NCI-H524 (cell line): ENCODE measurements at regions not wholly inside any gene's neighbourhood (a gene's known extent, or its start where the extent isn't known, plus 50 kb on each side); places are given as distances from the start of the nearest gene placed in this dataset.
"Not testable (repeated sequence)": the region's sequence is repeated elsewhere in the genome, so short reads cannot be mapped to it uniquely, and the experiment has no call there.

ENCODE experiments used
- DNase-seq, 2 experiments: peaks; one replicate each; lab custom pipeline; 2025; lab: John Stamatoyannopoulos, UW

DNA sequence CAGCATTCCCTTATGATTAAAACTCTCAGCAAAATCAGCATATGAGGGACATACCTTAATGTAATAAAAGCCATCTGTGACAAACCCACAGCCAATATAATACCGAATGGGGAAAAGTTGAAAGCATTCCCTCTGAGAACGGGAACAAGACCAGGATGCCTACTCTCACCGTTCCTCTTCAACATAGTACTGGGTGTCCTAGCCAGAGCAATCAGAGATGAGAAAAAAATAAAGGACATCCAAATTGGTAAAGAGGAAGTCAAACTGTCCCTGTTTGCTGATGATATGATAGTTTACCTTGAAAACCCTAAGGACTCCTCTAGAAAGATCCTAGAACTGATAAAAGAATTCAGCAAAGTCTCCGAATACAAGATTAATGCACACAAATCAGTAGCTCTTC is 141.6 kb upstream of the MAN1A1 start:
- DNase-seq: not testable (repeated sequence)

DNA sequence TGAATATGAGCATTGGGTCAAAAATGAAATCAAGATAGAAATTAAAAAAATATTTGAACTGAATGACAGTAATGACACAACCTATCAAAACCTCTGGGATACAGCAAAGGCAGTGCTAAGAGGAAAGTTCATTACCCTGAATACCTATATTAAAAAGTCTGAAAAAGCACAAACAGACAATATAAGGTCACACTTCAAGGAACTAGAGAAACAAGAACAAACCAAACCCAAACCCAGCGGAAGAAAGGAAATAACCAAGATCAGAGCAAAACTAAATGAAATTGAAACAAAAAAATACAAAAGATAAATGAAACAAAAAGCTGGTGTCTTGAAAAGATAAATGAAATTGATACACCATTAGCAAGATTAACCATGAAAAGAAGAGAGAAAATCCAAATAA is 140.5 kb upstream of the MAN1A1 start:
- DNase-seq: not testable (repeated sequence)

DNA sequence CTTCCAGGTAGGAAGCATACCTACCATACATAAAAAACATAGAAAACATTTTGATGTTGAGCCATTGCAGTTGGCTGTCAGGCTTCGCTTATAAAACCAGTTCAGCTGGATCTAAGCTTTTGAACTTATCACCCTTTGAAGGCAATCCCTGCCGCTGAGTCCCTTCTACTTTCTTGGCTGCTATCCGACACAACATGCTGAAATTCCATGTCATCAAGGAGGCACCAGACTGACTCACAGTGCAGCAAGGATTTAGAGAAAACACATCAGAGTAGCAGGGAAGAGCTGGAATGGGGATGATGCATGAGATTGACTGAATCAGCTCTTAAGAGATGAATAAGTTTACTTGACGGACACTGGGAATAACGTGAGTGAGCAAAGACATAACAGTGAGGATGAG is 135.0 kb upstream of the MAN1A1 start:
- no peak for DNase-seq

GRCh38 chr6:119483908-119484307 is 134.3 kb upstream of the MAN1A1 start:
- no peak for DNase-seq

- DNase-seq: no peak
These were observed 133.3 kb upstream of the MAN1A1 start for GRCh38 chr6:119482850-119483285.

DNA sequence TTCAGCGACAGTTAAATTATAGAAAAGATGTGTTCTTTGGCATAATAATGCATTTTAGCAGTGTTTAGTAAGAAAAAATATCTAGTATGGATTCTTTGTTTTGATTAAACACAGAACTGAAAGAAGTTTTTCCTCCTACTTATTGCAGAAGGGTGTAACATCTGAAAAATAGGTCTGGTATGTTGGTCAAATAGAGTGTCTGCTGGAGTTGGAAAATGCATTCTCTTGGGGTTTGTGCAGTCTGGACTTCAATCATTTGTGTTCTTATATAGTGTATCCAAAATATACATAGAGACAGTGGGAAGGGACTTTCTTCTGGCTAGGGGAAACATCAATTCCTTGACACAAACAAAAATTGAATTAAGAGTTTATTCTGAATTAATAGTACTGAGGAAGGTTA is 132.4 kb upstream of the MAN1A1 start:
- DNase-seq: no peak

GRCh38 chr6:119480961-119481497 is 131.5 kb upstream of the MAN1A1 start:
- no peak for DNase-seq

- DNase-seq: peak in 1 of 2 experiments; percentile 10
These were observed 130.5 kb upstream of the MAN1A1 start for GRCh38 chr6:119479860-119480655.

- DNase-seq: no peak
These were observed 127.0 kb upstream of the MAN1A1 start for GRCh38 chr6:119476554-119476953.

GRCh38 chr6:119476024-119476423 is 126.5 kb upstream of the MAN1A1 start:
- DNase-seq: no peak

- DNase-seq: no peak
These were observed 121.5 kb upstream of the MAN1A1 start for GRCh38 chr6:119470893-119471542.

GRCh38 chr6:119467488-119468081 is 118.0 kb upstream of the MAN1A1 start:
- DNase-seq: no peak

DNA sequence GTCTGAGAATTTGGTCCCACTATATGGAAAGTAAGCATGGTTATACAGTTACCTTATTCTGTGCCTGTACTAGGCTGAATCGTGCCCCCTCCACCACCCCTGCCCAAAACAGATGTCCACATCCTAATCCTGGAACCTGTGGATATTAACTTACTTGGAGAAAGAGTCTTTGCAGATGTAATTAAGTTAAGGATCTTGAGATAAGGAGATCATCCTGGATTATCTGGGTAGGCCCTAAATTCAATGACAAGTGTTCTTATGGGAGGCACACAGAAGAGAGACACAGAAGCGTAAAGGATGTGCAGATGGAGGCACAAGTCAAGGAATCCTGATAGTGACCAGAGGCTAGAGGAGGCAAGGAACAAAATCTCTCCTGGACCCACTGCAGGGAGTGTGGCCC is 116.7 kb upstream of the MAN1A1 start:
- peak; percentile 86 to 96 for DNase-seq

DNA sequence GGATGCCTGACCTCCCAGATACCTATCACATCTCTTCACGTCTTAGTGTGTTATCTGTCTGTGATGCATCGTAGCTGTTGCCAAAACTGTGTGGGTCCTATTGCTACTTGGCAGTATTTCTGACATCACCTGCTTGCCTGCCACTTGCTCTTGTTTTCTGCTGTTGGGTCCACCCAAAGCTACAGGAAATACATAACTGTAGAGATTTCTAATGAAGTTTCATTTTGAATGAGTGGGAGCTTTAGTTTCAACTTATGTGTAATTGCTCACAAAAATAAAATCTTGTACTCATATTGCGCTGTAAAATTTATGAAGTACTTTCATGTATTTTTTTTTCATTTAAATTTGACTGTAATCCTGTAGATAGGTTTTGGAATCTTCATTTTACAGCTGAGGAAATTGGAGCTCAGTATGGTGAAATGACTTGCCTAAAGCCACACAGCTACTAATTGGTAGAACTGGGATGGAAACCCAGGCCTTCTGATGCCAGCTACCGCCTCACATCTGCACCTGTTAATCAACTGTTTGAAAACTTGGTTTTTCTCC is 113.6 kb upstream of the MAN1A1 start:
- no peak for DNase-seq

GRCh38 chr6:119461187-119461586 is 111.6 kb upstream of the MAN1A1 start:
- DNase-seq: peak in 1 of 2 experiments; percentile 37

- no peak for DNase-seq
These were observed 109.8 kb upstream of the MAN1A1 start for GRCh38 chr6:119459207-119459974.

DNA sequence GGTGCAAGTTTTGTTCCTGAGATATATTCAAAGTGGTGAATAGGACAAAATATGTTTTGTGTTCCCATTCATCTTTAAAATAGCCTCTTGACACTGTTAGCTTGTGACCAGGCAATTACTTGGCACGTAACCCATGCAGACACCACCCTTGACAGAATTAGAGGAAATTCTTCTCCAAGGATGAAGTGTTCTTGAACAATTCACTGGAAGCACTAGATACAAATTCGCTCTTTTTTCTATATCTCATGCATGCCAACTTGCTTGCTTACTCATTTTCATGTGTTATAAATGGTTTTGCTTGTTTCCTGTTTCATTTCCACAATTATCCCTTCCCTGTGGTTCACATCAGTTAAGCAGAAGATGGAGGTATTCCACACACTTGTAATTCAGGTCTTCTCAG is 105.2 kb upstream of the MAN1A1 start:
- DNase-seq: no peak

DNA sequence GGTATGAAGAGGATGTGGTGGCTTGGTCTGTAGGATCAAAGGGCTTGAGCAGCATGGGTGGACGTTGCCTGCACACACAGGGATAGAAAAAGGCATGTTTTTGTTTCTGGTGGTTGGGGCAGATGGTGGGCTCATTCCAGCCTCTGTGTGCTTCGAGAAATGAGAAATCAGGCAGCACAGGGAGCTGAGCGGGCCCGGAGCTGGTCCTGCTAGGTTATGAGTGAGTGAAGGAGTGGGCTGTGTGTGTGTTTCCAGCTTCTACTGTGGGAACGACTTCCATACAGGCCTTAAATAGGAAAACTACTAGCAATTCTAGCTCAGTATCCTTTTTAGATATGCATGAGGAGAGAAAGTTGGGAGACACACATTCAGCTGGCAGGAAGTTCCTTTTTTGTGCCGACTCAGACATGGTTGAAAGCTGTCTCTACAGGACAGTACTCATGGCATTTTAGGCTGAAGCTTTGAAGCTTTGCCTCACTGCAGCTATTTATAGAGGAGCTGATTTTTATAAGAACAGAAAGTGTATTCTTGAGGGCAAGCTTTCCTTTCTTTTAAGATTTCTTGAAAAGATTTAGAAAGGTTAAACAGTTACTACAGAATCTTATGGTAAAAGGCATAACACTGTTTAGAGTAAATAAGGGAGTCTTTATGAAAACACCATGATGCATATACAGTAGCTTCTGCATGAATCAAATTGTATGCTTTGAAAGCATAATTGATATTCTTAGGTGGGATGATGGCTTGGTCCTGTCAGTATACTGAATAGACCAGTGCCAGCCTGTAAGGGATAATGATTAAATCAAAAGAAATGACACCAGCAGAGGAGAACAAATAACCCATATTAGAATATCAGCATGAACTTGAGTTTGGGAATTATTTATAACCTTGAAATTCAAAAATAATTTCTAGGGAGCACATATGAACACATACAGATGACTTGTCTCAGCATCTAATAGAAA is 104.0 kb upstream of the MAN1A1 start:
- DNase-seq: no peak

GRCh38 chr6:119449331-119450156 is 100.0 kb upstream of the MAN1A1 start:
- no peak for DNase-seq

GRCh38 chr6:119447921-119448320 is 98.4 kb upstream of the MAN1A1 start:
- no peak for DNase-seq
